HEK293 (cell line): ENCODE measurements at regions not wholly inside any gene's neighbourhood (a gene's known extent, or its start where the extent isn't known, plus 50 kb on each side); places are given as distances from the start of the nearest gene placed in this dataset.

Experiments used
- CTCF ChIA-PET: fragments of 350-600 bp; formaldehyde crosslinking; extraction: SDS; loops from one replicate; lab custom pipeline; 2021; ENCODE audit warnings: antibody characterized with exemption; lab: Yijun Ruan, JAX
- POLR2A ChIA-PET: fragments of 300-600 bp; formaldehyde crosslinking; extraction: SDS; loops from one replicate; lab custom pipeline; 2020; ENCODE audit warnings: antibody characterized with exemption, inconsistent platforms; lab: Yijun Ruan, JAX
- H3K27ac ChIP-seq: fragments of 200-500 bp; sonication (Bioruptor generic); 2 replicates; pipeline ENCODE4 v1.5.1; 2014; ENCODE audit warnings: low read depth, low read length, control low read depth, inconsistent platforms; ENCODE audit errors: extremely low read depth
- H3K36me3 ChIP-seq, 2 experiments: fragments of 200-500 bp in 1 of 2; sonication (Bioruptor generic) in 1 of 2; 1 replicate in 1 of 2; 2 replicates in 1 of 2; pipeline ENCODE4 v1.5.1; 2014 to 2017; ENCODE audit warnings: inconsistent platforms in 2 of 2, low read length in 2 of 2; ENCODE audit not compliant: control insufficient read depth in 2 of 2, insufficient read depth in 1 of 2
- H3K4me1 ChIP-seq: fragments of 200-500 bp; sonication (Bioruptor generic); 2 replicates; pipeline ENCODE4 v1.5.1; 2014; ENCODE audit warnings: mild to moderate bottlenecking, low read length, inconsistent platforms; ENCODE audit not compliant: control insufficient read depth, insufficient read depth
- H3K4me3 ChIP-seq: 2 replicates; pipeline ENCODE4 v1.5.1; 2011; ENCODE audit warnings: low read depth, mild to moderate bottlenecking, control low read depth, low read length, moderate library complexity
- H3K9me3 ChIP-seq: fragments of 200-500 bp; sonication (Bioruptor generic); 2 replicates; pipeline ENCODE4 v1.5.1; 2014; ENCODE audit warnings: low read depth, low read length, inconsistent platforms; ENCODE audit not compliant: control insufficient read depth, insufficient read depth
- AEBP2 ChIP-seq: fragments of 450-650 bp; formaldehyde crosslinking; IDR thresholded peaks from 2 replicates; pipeline ENCODE4 v1.5.1; 2016; ENCODE audit warnings: missing biosample characterization, missing genetic modification characterization, borderline replicate concordance
- OVOL3 ChIP-seq: fragments of 450-650 bp; formaldehyde crosslinking; IDR thresholded peaks from 2 replicates; pipeline ENCODE4 v1.5.1; 2016; ENCODE audit warnings: missing biosample characterization, missing genetic modification characterization
- PATZ1 ChIP-seq: fragments of 450-650 bp; formaldehyde crosslinking; IDR thresholded peaks from 2 replicates; pipeline ENCODE4 v1.5.1; 2016; ENCODE audit warnings: missing biosample characterization, missing genetic modification characterization
- PBX3 ChIP-seq: sonication (generic); formaldehyde crosslinking; IDR thresholded peaks from 2 replicates; pipeline ENCODE4 v1.8.1; 2022; ENCODE audit warnings: mild to moderate bottlenecking, moderate library complexity, missing genetic modification reagents
- SCRT2 ChIP-seq: fragments of 450-650 bp; formaldehyde crosslinking; IDR thresholded peaks from 2 replicates; pipeline ENCODE4 v1.5.1; 2016; ENCODE audit warnings: missing biosample characterization, missing genetic modification characterization
- TCF7L2 ChIP-seq: IDR thresholded peaks from 2 replicates; pipeline ENCODE4 v1.6.1; 2011; ENCODE audit warnings: low read depth, mild to moderate bottlenecking, inconsistent platforms, low read length, moderate library complexity, borderline replicate concordance
- ZNF121 ChIP-seq: fragments of 450-650 bp; formaldehyde crosslinking; IDR thresholded peaks from 2 replicates; pipeline ENCODE4 v1.5.1; 2016; ENCODE audit warnings: missing biosample characterization, missing genetic modification characterization
- ZNF140 ChIP-seq: fragments of 450-650 bp; formaldehyde crosslinking; IDR thresholded peaks from 2 replicates; pipeline ENCODE4 v1.5.1; 2016; ENCODE audit warnings: missing biosample characterization, missing genetic modification characterization
- ZNF202 ChIP-seq: fragments of 450-650 bp; formaldehyde crosslinking; IDR thresholded peaks from 2 replicates; pipeline ENCODE4 v1.5.1; 2016; ENCODE audit warnings: missing biosample characterization, missing genetic modification characterization, borderline replicate concordance
- ZNF214 ChIP-seq: fragments of 450-650 bp; formaldehyde crosslinking; IDR thresholded peaks from 2 replicates; pipeline ENCODE4 v1.5.1; 2017; ENCODE audit warnings: missing biosample characterization, mild to moderate bottlenecking, missing genetic modification characterization, borderline replicate concordance
- ZNF280C ChIP-seq: fragments of 450-650 bp; formaldehyde crosslinking; IDR thresholded peaks from 2 replicates; pipeline ENCODE4 v1.5.1; 2016; ENCODE audit warnings: missing biosample characterization, missing genetic modification characterization
- ZNF341 ChIP-seq: fragments of 450-650 bp; formaldehyde crosslinking; IDR thresholded peaks from 2 replicates; pipeline ENCODE4; 2016; ENCODE audit warnings: low read depth, missing biosample characterization, missing genetic modification characterization
- ZNF37A ChIP-seq: fragments of 450-650 bp; IDR thresholded peaks from 2 replicates; pipeline ENCODE4 v1.5.1; 2018; ENCODE audit warnings: missing biosample characterization, missing genetic modification characterization
- ZNF529 ChIP-seq: fragments of 450-650 bp; formaldehyde crosslinking; IDR thresholded peaks from 2 replicates; pipeline ENCODE4 v1.5.1; 2017; ENCODE audit warnings: missing genetic modification characterization, missing biosample characterization; ENCODE audit not compliant: insufficient replicate concordance
- ZNF544 ChIP-seq: fragments of 450-650 bp; formaldehyde crosslinking; IDR thresholded peaks from 2 replicates; pipeline ENCODE4 v1.5.0; 2017; ENCODE audit warnings: missing biosample characterization, missing genetic modification characterization
- ZNF658 ChIP-seq: fragments of 450-650 bp; formaldehyde crosslinking; IDR thresholded peaks from 2 replicates; pipeline ENCODE4; 2016; ENCODE audit warnings: missing biosample characterization, missing genetic modification characterization
- ZNF660 ChIP-seq: fragments of 450-650 bp; IDR thresholded peaks from 2 replicates; pipeline ENCODE4 v1.5.1; 2018; ENCODE audit warnings: missing biosample characterization, mild to moderate bottlenecking, missing genetic modification characterization
- ZNF704 ChIP-seq: fragments of 450-650 bp; formaldehyde crosslinking; IDR thresholded peaks from 2 replicates; pipeline ENCODE4 v1.5.1; 2016; ENCODE audit warnings: missing biosample characterization, missing genetic modification characterization
- ZSCAN16 ChIP-seq: fragments of 450-650 bp; formaldehyde crosslinking; IDR thresholded peaks from 2 replicates; pipeline ENCODE4 v1.5.1; 2016; ENCODE audit warnings: missing biosample characterization, missing genetic modification characterization

- CTCF ChIA-PET, result no interaction called here
- no peak for TF ChIP-seq TCF7L2
- TF ChIP-seq ZNF202 (tag by site-specific recombination), result no peak
- no peak for TF ChIP-seq PBX3 (CRISPR knock-in tag)
- no peak for TF ChIP-seq ZNF704
- TF ChIP-seq ZNF37A (tag by site-specific recombination), result no peak
- no peak for TF ChIP-seq ZNF280C (tag by site-specific recombination)
- no peak for TF ChIP-seq SCRT2 (tag by site-specific recombination)
- TF ChIP-seq ZNF341 (tag by site-specific recombination), result no peak
- no peak for TF ChIP-seq ZNF121 (tag by site-specific recombination)
- no peak for TF ChIP-seq ZNF529 (tag by site-specific recombination)
- no peak for TF ChIP-seq ZNF214
- no peak for TF ChIP-seq ZNF658 (tag by site-specific recombination)
- no peak for TF ChIP-seq OVOL3
- no peak for TF ChIP-seq ZNF544
- no peak for TF ChIP-seq ZNF660 (tag by site-specific recombination)
- no peak for TF ChIP-seq ZNF140 (tag by site-specific recombination)
- no peak for TF ChIP-seq PATZ1 (tag by site-specific recombination)
- Histone ChIP-seq H3K9me3 (no peaks in the 10 kb centered on the region), H3K4me3 (no peak overlapping the region), H3K4me1 (no peaks in the 10 kb centered on the region), H3K36me3 (no peaks in the 10 kb centered on the region), H3K27ac (no peak overlapping the region)
- POLR2A ChIA-PET, result no interaction called here
Observed at GRCh38 chr3:67076607-67077006, 78.5 kb downstream of the KBTBD8 start.

- ChIA-PET POLR2A (no interaction called here), CTCF (no interaction called here)
- H3K9me3 ChIP-seq, result no peaks in the 10 kb centered on the region
Observed at GRCh38 chr3:67077656-67078055, 79.5 kb downstream of the KBTBD8 start.

More at GRCh38 chr3:67077656-67078055, 79.5 kb downstream of the KBTBD8 start:
- Histone ChIP-seq H3K4me1 (no peaks in the 10 kb centered on the region), H3K36me3 (no peaks in the 10 kb centered on the region), H3K4me3 (no peak overlapping the region), H3K27ac (no peak overlapping the region)
- TF ChIP-seq AEBP2 (tag by site-specific recombination), result no peak
- no peak for TF ChIP-seq ZSCAN16 (tag by site-specific recombination)
